Aorta (tissue), 5 donors: ENCODE measurements at regions not wholly inside any gene's neighbourhood (a gene's known extent, or its start where the extent isn't known, plus 50 kb on each side); places are given as distances from the start of the nearest gene placed in this dataset.

ENCODE experiments used
- ATAC-seq: fragments of 200-7000 bp; cut with Tn5 transposase; one replicate; pipeline ENCODE4 v1.9.1; 2022; ENCODE audit warnings: moderate library complexity; ENCODE audit not compliant: low FRiP score
- DNase-seq, 2 donors: peaks; one replicate each; pipeline ENCODE4 v3.0.0-alpha.2; 2020
- H3K27ac ChIP-seq, 2 donors: one replicate each; pipeline ENCODE4 v1.5.1; 2013; ENCODE audit warnings: low read length in 2 of 2, mild to moderate bottlenecking in 2 of 2, moderate library complexity in 2 of 2, control low read depth in 1 of 2, inconsistent platforms in 1 of 2, low read depth in 1 of 2
- H3K27me3 ChIP-seq, 2 donors: one replicate each; pipeline ENCODE4 v1.6.1; 2013; ENCODE audit warnings: control low read depth in 1 of 2, low read length in 1 of 2, mild to moderate bottlenecking in 1 of 2, moderate library complexity in 1 of 2; ENCODE audit not compliant: insufficient read depth in 2 of 2, control insufficient read depth in 1 of 2
- H3K36me3 ChIP-seq, 2 donors: one replicate each; pipeline ENCODE4 v1.6.1; 2013; ENCODE audit warnings: control low read depth in 1 of 2, low read length in 1 of 2, mild to moderate bottlenecking in 1 of 2; ENCODE audit not compliant: insufficient read depth in 2 of 2, control insufficient read depth in 1 of 2
- H3K4me1 ChIP-seq, 2 donors: one replicate each; pipeline ENCODE4 v1.6.1; 2013; ENCODE audit warnings: low read length in 2 of 2, control low read depth in 1 of 2, mild to moderate bottlenecking in 1 of 2, moderate library complexity in 1 of 2; ENCODE audit not compliant: insufficient read depth in 2 of 2, control insufficient read depth in 1 of 2
- H3K4me3 ChIP-seq, 2 donors: one replicate each; pipeline ENCODE4 v1.5.1; 2013; ENCODE audit warnings: low read length in 2 of 2, control low read depth in 1 of 2, mild to moderate bottlenecking in 1 of 2
- H3K9me3 ChIP-seq: one replicate; pipeline ENCODE4 v1.6.1; 2013; ENCODE audit warnings: mild to moderate bottlenecking, low read length; ENCODE audit not compliant: control insufficient read depth
- WGBS, 2 donors: extraction: QIAGEN DNeasy Blood & Tissue Kit; methylation state at CpG; one replicate each; pipeline ENCODE4 v1.1.7; 2013; 5-methylcytosine and 5-hydroxymethylcytosine counted together
- intact Hi-C, 2 donors: fragments of 100-400 bp; cut with DNase I; formaldehyde crosslinking; loops; one replicate each; pipeline versions ENCODE4 v1.14.2 to v1.15.0; 2022
- donor health status: healthy with polysubstance abuse.
- donor health status: Bipolar disorder and iron deficiency.
- donor health status: DM: no; HTN: no; CAD: no.
- donor health status: DM: no; HTN: no; CAD: no.
- donor health status: DM: yes; HTN: yes; CAD: no.

DNA sequence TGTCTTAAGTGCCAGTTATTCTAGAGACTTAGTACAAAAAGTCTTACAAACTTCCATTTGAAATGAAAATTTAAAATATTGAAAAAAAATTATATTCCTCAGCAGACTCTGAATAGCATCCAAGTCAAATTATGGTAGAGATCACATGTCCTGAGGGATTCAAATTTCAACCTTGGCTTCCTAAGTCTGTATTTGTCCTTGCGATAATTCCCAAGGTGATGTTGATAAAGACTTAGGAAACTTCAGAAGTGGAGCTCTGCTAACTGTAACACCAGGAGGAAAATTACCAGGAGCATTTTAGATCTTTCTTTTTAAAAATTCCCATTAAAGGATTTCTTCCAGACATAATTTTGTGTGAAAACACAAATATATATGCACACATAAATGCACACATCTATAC is 178.3 kb downstream of the IPO8 start:
- Histone ChIP-seq H3K27me3 (no peaks in the 10 kb centered on the region), H3K36me3 (no peaks in the 10 kb centered on the region), H3K4me1 (no peaks in the 10 kb centered on the region), H3K4me3 (no peak overlapping the region), H3K9me3 (no peaks in the 10 kb centered on the region), H3K27ac (no peak overlapping the region)
- DNase-seq (no peak), ATAC-seq (no peak)
- intact Hi-C loops = no loop called here
- 45 to 63% methylated on average over 1 of the region's 1 CpG for WGBS, 2 donors

- Histone ChIP-seq H3K4me1 (no peaks in the 10 kb centered on the region), H3K27ac (no peak overlapping the region), H3K27me3 (no peaks in the 10 kb centered on the region), H3K9me3 (no peaks in the 10 kb centered on the region), H3K36me3 (no peaks in the 10 kb centered on the region), H3K4me3 (no peak overlapping the region)
- 46 to 52% methylated on average over 2 of the region's 2 CpGs for WGBS, 2 donors
- intact Hi-C loops = no loop called here
- no peak for DNase-seq
- no peak for ATAC-seq
Measured at GRCh38 chr12:30515351-30515750, 180.3 kb downstream of the IPO8 start.

GRCh38 chr12:30514666-30515065 is 181.0 kb downstream of the IPO8 start:
- WGBS, 2 donors = 59 to 66% methylated on average over 5 of the region's 5 CpGs

DNA sequence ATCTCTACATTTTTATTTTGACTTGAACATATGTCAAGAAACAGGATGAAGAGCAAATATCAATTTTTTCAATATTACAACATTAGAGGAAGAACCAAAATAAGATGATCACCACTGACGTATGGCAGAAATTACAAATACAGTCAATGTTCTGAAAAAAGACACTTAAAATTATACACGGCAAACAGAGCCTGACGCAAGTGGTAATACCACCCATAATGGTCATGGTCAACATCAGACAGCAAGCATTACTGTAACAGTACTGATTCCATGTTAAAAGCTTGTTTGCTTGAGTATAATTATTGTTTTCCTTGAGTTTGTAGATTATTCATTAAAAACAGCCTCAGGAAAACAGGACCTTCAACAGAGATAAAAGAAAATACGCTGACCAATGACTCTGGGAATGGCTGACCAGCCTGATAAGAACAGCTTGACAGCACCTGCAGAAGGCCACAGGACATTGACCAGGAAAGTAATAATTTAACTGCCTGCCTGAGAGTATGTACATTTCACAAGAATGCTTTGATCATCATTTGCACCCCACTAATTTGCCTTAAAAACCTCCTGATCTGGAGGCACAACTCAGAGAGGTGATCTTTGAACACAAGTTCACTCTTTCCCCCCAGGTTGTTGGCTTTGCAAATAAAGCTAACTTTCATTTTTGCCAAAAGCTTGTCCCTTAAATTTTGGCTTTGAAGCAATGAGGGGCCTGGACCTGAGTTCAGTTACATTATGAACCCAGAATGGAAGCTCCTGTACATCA is 187.3 kb downstream of the IPO8 start:
- H3K27ac ChIP-seq = no peak overlapping the region
- no peak overlapping the region for H3K4me3 ChIP-seq
- WGBS, 2 donors = 88 to 89% methylated on average over 4 of the region's 4 CpGs
- DNase-seq = no peak
- H3K36me3 ChIP-seq = no peaks in the 10 kb centered on the region
- ATAC-seq = no peak
- H3K4me1 ChIP-seq = no peaks in the 10 kb centered on the region
- intact Hi-C loops = no loop called here
- H3K27me3 ChIP-seq = no peaks in the 10 kb centered on the region
- H3K9me3 ChIP-seq = no peaks in the 10 kb centered on the region

More at GRCh38 chr12:30514666-30515065, 181.0 kb downstream of the IPO8 start:
- Histone ChIP-seq H3K27me3 (no peaks in the 10 kb centered on the region), H3K9me3 (no peaks in the 10 kb centered on the region), H3K4me3 (no peak overlapping the region), H3K4me1 (no peaks in the 10 kb centered on the region), H3K36me3 (no peaks in the 10 kb centered on the region), H3K27ac (no peak overlapping the region)
- DNase-seq = no peak
- intact Hi-C loops = no loop called here
- ATAC-seq = no peak

GRCh38 chr12:30507576-30507975 is 188.1 kb downstream of the IPO8 start:
- ATAC-seq (no peak), DNase-seq (no peak)
- H3K27ac ChIP-seq = no peak overlapping the region
- H3K4me3 ChIP-seq = no peak overlapping the region
- H3K36me3 ChIP-seq = no peaks in the 10 kb centered on the region
- no peaks in the 10 kb centered on the region for H3K4me1 ChIP-seq
- H3K27me3 ChIP-seq = no peaks in the 10 kb centered on the region
- no peaks in the 10 kb centered on the region for H3K9me3 ChIP-seq
- intact Hi-C loops = no loop called here
- WGBS, 2 donors = 80 to 81% methylated on average over 4 of the region's 4 CpGs

GRCh38 chr12:30506411-30506810 is 189.3 kb downstream of the IPO8 start:
- ATAC-seq (no peak), DNase-seq (no peak)
- no peaks in the 10 kb centered on the region for H3K9me3 ChIP-seq
- H3K4me3 ChIP-seq = no peak overlapping the region
- no peaks in the 10 kb centered on the region for H3K4me1 ChIP-seq
- H3K27ac ChIP-seq = no peak overlapping the region
- intact Hi-C loops = no loop called here
- WGBS, 2 donors = 80 to 82% methylated on average over 7 of the region's 7 CpGs
- H3K36me3 ChIP-seq = no peaks in the 10 kb centered on the region
- H3K27me3 ChIP-seq = no peaks in the 10 kb centered on the region

GRCh38 chr12:30501718-30502117 is 194.0 kb downstream of the IPO8 start:
- H3K27me3 ChIP-seq = no peaks in the 10 kb centered on the region
- no peaks in the 10 kb centered on the region for H3K4me1 ChIP-seq
- no peak for ATAC-seq
- intact Hi-C loops = no loop called here
- 92 to 94% methylated on average over 2 of the region's 2 CpGs for WGBS, 2 donors
- H3K4me3 ChIP-seq = no peak overlapping the region
- no peaks in the 10 kb centered on the region for H3K36me3 ChIP-seq
- no peaks in the 10 kb centered on the region for H3K9me3 ChIP-seq
- no peak for DNase-seq
- no peak overlapping the region for H3K27ac ChIP-seq

GRCh38 chr12:30500532-30500931 is 195.1 kb downstream of the IPO8 start:
- ATAC-seq = no peak
- Histone ChIP-seq H3K27me3 (no peaks in the 10 kb centered on the region), H3K9me3 (no peaks in the 10 kb centered on the region), H3K4me3 (no peak overlapping the region), H3K36me3 (no peaks in the 10 kb centered on the region), H3K4me1 (no peaks in the 10 kb centered on the region), H3K27ac (no peak overlapping the region)
- intact Hi-C loops = no loop called here
- 61 to 85% methylated on average over 4 of the region's 4 CpGs for WGBS, 2 donors
- no peak for DNase-seq

GRCh38 chr12:30485230-30485890 is 210.3 kb downstream of the IPO8 start:
- Histone ChIP-seq H3K4me1 (no peaks in the 10 kb centered on the region), H3K27me3 (peaks cover 0 to 5% of the 10 kb centered on the region in 2 donors), H3K36me3 (no peaks in the 10 kb centered on the region), H3K9me3 (no peaks in the 10 kb centered on the region), H3K27ac (no peak overlapping the region), H3K4me3 (no peak overlapping the region)
- WGBS, 2 donors = 90 to 91% methylated on average over 14 of the region's 14 CpGs
- no peak for DNase-seq
- intact Hi-C loops = no loop called here
- ATAC-seq = no peak
